ENCODE measurements at regions not wholly inside any gene's neighbourhood (a gene's known extent, or its start where the extent isn't known, plus 50 kb on each side); places are given as distances from the start of the nearest gene placed in this dataset.
"Not testable (repeated sequence)": the region's sequence is repeated elsewhere in the genome, so short reads cannot be mapped to it uniquely, and the experiment has no call there.

DNA sequence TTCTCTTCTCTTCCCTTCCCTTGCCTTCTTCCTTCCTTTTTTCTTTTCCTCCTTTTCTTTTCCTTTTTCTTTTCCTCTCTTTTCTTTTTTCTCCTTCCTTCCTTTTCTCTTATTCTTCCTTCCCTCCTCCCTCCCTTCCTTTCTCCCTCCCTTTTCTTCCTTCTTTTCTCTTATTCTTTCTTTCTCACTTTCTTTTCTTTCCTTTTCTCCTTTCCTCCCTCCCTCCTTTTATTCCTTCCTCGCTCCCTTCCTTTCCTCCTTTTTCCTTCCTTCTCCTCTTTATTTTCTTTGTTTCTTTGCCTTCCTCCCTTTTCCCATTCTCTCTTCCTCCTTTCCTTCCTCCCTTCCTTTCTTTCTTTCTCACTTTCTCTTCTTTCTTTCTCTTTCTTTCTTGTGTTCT lies 146.1 kb downstream of the ZNF92 start:
- not testable (repeated sequence) for DNase-seq

- not testable (repeated sequence) for DNase-seq
Observed at GRCh38 chr7:65545465-65546161, 172.0 kb downstream of the ZNF92 start.

DNA sequence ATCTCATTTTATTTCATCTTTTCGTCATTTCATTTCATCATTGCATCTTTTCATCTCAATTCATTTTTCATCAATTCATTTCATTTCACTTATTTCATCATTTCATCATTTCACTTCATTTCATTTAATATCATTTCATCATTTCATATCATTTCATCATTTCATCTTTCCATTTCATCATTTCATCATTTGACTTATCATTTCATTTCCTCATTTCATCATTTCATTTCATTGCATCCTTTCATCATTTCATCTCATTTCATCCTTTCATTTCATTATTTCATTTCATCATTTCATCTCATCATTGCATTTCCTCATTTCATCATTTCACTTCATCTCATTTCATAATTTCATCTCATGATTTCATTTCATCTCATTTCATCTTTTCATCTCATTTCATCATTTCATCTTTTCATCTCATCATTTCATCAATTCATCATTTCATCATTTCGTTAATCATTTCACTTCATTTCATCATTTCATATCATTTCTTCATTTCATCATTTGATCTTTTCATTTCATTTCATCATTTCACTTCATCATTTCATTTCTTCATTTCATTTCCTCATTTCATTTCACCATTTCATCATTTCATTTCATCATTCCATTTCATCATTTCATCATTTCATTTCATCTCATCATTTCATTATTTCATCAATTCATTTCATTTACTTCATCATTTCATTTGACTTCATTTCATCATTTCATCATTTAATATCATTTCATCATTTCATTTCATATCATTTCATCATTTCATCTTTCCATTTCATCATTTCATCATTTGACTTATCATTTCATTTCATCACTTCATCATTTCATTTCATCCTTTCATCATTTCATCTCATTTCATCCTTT lies 176.2 kb downstream of the ZNF92 start:
- DNase-seq = not testable (repeated sequence)

DNA sequence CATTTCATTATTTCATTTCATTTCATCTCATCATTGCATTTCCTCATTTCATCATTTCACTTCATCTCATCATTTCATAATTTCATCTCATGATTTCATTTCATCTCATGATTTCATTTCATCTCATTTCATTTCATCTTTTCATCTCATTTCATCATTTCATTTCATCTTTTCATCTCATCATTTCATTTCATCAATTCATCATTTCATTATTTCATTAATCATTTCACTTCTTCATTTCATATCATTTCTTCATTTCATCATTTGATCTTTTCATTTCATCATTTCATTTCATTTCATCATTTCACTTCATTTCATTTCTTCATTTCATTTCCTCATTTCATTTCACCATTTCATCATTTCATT lies 176.8 kb downstream of the ZNF92 start:
- not testable (repeated sequence) for DNase-seq

GRCh38 chr7:65551042-65551441 lies 177.4 kb downstream of the ZNF92 start:
- not testable (repeated sequence) for DNase-seq

- DNase-seq = not testable (repeated sequence)
Observed at GRCh38 chr7:65554553-65555476, 181.2 kb downstream of the ZNF92 start.

- DNase-seq = not testable (repeated sequence)
Observed at GRCh38 chr7:65558584-65558983, 184.9 kb downstream of the ZNF92 start.

DNA sequence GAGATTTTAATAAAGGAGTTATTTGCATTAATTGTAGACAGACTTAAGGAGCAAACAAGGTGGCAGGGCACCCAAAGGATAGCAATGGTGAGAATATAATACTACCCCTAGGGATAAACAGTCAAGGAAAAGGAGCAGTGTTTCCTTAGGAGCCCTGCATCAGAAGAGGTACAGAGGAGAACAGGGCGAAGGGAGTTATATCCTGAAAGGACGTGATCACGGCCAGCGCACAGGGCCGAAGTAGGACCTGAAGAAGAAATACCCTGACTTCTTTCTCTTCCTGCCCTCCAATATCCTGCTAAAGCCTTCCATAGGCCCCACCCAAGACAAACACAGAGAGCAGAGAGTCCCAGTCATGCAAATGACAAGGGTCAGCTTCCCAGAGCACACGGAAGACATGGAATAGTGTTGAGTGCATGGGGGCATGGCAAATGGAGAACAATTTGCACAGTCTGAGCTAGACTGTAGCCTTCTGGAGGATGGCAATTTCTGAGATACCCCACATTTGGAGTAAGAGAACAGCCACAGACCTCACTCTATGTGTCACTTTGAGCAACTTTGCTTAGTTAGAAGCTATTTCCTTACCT lies 188.2 kb downstream of the ZNF92 start:
- DNase-seq = not testable (repeated sequence)

- not testable (repeated sequence) for DNase-seq
Observed at GRCh38 chr7:65562522-65562921, 188.9 kb downstream of the ZNF92 start.

DNA sequence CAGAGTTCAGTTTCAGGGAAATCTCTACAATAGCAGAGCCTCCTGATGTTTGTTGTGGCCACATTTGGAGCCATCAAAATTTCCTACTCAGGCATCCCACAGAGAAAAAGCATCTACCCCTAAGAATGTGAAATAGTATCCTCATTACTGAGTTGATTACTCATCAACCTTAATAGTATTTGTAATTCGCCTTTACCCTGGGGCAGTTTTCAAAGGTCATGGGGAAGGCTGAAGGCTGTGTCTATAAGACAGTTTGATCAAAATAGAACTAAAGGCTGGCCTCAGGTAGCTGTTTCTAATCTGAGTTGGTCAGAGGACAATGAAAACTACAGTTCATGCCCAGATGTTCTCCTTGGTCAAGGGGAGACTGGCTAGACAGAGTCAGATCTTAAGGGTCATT lies 189.7 kb downstream of the ZNF92 start:
- not testable (repeated sequence) for DNase-seq

DNA sequence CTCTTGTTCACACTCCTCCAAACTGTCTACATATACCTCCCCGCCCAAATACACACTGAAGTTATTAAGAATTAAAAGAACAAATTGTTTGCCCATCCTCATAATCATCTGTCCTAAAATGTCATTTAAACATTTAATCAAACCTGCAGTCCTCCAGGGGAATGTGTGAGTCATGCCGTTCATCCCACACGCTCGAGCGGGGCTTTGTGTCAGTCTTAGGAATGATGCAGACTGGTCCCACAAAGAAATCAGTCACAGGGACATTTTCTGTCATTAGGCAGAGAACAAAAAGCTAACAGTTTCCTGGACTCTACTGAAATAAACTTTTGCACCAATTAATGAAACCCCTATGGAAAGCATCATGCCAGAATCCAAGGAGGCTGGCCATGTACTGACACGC lies 194.6 kb downstream of the ZNF92 start:
- DNase-seq = not testable (repeated sequence)

DNA sequence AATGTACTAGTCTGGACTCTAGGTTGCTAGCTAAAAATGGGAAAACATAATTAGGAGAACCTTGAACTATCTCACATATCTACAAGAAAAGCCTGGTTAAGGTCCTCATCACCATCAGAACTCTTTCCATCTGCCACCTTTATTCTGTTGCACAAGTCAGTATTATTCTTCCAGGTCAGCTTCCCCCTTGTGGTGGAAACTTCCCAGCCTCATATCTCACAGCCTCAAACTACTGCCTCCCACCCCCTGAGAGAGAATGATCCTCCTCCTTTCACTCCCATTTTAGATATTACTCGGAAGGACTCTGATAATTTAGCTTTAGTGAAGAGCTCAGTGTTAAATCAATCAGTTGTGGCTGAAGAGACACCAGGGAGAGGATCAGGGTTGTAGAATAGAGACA lies 197.3 kb downstream of the ZNF92 start:
- DNase-seq = not testable (repeated sequence)

GRCh38 chr7:65572581-65572980 lies 198.9 kb downstream of the ZNF92 start:
- not testable (repeated sequence) for DNase-seq

GRCh38 chr7:65576370-65576769 lies 202.7 kb downstream of the ZNF92 start:
- DNase-seq = not testable (repeated sequence)

DNA sequence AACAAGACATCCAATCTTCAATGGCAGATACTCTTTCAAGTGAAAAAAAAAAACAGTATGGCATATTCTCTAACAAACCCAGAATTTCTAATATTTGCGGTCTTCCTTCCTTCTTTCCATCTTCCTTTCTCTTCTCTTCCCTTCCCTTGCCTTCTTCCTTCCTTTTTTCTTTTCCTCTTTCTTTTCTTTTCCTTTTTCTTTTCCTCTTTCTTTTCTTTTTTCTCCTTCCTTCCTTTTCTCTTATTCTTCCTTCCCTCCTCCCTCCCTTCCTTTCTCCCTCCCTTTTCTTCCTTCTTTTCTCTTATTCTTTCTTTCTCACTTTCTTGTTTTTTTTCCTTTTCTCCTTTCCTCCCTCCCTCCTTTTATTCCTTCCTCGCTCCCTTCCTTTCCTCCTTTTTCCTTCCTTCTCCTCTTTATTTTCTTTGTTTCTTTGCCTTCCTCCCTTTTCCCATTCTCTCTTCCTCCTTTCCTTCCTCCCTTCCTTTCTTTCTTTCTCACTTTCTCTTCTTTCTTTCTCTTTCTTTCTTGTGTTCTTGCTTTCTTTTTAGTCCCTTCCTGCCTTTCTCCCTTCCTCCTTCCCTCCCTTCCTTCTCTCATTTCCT lies 209.0 kb downstream of the ZNF92 start:
- DNase-seq = not testable (repeated sequence)

GRCh38 chr7:65602495-65602894 lies 228.8 kb downstream of the ZNF92 start:
- not testable (repeated sequence) for DNase-seq

DNA sequence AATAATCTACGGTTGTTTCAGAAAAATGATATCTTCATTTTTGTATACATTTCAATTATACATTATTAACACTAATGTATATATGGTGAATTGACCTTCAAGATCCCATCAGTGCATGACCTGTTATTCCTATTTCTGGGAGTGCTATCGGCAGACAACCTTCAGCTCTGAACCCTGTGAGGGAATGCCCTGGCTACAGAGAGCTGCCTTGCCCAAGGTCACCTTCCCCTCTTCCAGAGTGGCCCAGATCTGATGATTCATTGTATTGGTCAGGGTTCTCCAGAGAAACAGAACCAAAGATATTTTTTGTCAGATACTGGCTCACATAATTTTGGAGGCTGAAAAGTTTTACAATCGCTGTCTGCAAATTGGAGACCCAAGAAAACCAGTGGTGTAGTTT lies 235.5 kb downstream of the ZNF92 start:
- no peak for DNase-seq

DNA sequence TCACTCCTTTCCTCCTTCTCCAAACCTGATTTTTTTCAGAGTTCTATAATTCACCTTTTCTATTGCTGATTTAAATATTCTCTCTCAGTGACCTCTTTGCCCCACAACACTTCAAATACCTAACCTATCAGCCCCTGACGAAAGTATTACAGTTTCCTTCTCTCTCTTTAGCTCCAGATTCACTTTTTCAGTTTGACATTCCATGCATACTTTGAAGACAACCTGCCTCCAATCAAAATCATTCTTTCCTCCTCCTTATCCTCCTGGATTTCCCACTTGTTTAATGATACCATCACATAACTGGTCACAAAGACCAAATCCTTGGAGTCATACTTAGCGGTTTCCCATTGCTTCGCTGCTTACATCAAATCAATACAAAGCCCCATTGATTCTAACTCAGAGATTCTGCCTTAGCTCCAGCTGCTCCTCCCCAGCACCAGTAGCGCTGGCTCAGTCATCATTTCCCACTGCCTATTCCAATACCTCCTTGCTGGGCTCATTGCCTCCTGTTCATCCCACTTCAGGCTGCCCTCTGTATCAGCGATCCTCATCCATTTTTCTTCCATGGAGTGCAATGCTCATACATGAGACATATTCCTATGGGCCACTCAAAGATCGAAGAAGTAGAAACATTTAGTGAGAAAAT lies 240.1 kb downstream of the ZNF92 start:
- DNase-seq = not testable (repeated sequence)

DNA sequence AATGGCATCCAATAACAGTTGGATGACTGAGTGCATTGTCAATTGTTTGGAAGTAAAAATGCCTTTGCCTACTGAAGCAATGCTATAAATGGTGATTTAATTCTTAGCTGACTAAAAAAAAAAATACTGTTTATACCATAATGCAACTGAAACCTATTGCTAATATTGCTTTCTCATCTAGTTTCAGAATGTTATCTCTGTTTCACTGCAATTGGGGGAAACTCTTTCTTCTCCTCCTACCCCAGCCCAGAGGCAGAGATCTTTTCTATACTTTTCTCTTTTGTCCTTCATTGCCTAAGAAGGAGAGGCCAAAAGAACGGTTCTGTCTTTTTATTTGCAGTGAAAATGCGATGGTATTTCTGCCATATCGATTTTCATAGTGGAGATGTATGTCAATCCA lies 242.5 kb downstream of the ZNF92 start:
- DNase-seq = not testable (repeated sequence)

- not testable (repeated sequence) for DNase-seq
Observed at GRCh38 chr7:65620216-65620615, 246.6 kb downstream of the ZNF92 start.

DNA sequence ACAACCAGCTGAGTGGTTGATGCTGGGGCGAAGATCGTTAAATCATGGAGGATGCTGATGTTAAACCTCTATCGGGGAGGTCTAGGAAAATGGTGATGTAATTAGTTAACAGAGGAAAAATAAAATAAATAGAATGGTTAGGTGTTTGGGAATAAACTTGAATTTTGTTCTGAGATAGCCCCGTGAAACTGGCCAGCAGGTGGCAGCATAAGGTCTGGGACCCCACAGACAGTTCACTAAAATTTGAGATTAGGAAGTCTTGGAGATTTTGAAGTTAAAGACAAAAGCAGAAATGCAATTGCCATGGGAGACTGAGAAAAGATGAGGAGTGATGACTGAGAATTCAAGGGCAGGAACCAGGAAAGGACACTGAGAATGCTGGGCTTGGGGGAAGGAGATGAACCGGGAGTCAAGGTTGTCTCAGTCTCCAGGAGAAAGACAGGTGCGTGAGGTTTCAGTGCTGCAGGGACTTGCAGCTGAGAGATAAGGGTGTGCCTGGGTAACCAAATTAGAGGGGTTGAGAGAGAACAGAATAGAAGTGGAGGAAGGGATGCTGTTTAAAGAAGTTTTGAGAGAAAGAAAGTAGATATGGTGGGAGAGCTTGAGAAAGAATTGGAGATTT lies 248.0 kb downstream of the ZNF92 start:
- DNase-seq = not testable (repeated sequence)

Measured in DMS 273 treated with DMSO at 0.1 percent for 48 hours (cell line).